ENCODE measurements at regions not wholly inside any gene's neighbourhood (a gene's known extent, or its start where the extent isn't known, plus 50 kb on each side); places are given as distances from the start of the nearest gene placed in this dataset.

DNA sequence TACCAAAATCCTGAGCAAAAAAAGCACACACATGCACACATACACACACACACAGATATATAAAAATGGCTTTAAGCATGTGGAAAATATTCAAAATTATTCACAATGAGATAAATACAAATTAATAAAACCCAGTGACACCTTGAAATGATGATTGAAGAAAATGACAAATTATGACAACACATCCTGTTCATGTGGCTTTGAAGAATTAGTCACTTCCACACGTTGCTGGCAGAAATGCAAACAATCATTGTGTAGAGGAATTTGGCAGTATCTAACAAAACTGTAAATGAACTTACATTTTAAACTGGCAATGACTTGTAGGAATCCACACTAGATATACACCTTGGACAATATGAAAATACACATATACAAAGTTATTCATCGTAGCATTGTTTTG lies 95.8 kb upstream of the RGPD4 start:
- TF ChIP-seq, protein P1, sequence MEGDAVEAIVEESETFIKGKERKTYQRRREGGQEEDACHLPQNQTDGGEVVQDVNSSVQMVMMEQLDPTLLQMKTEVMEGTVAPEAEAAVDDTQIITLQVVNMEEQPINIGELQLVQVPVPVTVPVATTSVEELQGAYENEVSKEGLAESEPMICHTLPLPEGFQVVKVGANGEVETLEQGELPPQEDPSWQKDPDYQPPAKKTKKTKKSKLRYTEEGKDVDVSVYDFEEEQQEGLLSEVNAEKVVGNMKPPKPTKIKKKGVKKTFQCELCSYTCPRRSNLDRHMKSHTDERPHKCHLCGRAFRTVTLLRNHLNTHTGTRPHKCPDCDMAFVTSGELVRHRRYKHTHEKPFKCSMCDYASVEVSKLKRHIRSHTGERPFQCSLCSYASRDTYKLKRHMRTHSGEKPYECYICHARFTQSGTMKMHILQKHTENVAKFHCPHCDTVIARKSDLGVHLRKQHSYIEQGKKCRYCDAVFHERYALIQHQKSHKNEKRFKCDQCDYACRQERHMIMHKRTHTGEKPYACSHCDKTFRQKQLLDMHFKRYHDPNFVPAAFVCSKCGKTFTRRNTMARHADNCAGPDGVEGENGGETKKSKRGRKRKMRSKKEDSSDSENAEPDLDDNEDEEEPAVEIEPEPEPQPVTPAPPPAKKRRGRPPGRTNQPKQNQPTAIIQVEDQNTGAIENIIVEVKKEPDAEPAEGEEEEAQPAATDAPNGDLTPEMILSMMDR (IDR thresholded peaks at IDR 0.05; ENCODE audit: control insufficient read depth, insufficient read depth, low read depth, low read length, missing control alignments) = no peak

DNA sequence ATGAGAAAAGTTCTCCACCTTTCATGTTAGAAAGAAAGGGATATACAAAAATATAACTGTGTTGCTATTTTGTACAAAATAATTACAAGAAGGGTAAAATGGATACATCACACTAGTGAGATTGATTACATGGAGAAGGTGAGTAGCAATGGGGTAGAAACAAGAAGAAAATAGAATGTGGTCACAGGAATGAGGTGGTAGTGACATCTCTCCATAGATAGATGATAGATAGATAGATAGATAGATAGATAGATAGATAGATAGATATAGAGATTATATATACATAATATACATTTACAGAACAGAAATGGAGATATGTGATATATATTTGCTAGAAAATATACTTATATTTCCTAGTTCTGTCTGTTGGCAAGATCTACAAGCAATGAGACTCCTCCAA lies 95.3 kb upstream of the RGPD4 start:
- TF ChIP-seq, protein P1 (IDR thresholded peaks at IDR 0.05; ENCODE audit: control insufficient read depth, insufficient read depth, low read depth, low read length, missing control alignments) = no peak

More for the DNA sequence above, 95.8 kb upstream of the RGPD4 start:
- H3K4me3 ChIP-seq (ENCODE audit: control insufficient read depth, low read depth, low read length) = no peak overlapping the region
- no peak for DNase-seq (ENCODE audit: low read depth)

DNA sequence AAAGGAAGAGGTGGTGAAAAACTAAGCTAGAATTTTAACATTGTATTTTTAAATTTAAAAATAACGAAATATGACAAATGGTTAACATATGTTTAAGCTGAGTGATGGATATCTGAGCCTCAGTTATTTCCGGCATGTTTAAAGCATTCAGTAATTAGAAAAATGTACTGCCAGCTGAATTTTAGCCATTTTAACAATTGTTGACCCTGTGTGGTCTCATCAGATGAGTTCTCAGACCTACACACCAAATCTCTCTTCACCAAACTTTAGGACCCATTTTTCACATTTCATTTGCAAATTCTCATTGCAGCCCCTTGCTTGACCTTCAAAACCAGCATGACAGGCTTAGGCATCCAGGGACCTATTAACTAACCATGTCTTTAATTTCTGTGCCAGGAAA lies 91.5 kb upstream of the RGPD4 start:
- no peak overlapping the region for H3K4me3 ChIP-seq (ENCODE audit: control insufficient read depth, low read depth, low read length)
- TF ChIP-seq, protein P1 (IDR thresholded peaks at IDR 0.05; ENCODE audit: control insufficient read depth, insufficient read depth, low read depth, low read length, missing control alignments) = no peak
- no peak for DNase-seq (ENCODE audit: low read depth)

More for the DNA sequence above, 95.3 kb upstream of the RGPD4 start:
- no peak overlapping the region for H3K4me3 ChIP-seq (ENCODE audit: control insufficient read depth, low read depth, low read length)
- DNase-seq (ENCODE audit: low read depth) = no peak

DNA sequence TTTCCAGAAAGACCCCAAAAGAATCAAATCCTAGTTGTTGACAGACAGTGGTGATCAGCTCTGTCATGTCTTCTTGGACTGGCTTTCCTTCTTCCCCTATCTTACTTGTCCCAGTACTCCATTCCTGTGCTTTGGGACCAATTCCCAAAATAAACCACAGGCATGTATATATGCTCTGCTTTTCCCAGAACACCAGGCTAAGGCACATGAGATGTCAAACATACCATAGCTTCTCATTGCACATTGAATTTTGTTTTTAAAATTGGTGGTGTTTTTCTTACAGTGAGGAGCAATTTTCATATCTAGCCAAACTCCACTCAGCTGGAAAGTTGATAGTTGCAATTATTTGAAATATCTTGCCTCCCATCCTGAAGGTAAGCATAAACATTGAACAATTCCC lies 88.9 kb upstream of the RGPD4 start:
- TF ChIP-seq, protein P1 (IDR thresholded peaks at IDR 0.05; ENCODE audit: control insufficient read depth, insufficient read depth, low read depth, low read length, missing control alignments) = no peak
- DNase-seq (ENCODE audit: low read depth) = no peak
- no peak overlapping the region for H3K4me3 ChIP-seq (ENCODE audit: control insufficient read depth, low read depth, low read length)

DNA sequence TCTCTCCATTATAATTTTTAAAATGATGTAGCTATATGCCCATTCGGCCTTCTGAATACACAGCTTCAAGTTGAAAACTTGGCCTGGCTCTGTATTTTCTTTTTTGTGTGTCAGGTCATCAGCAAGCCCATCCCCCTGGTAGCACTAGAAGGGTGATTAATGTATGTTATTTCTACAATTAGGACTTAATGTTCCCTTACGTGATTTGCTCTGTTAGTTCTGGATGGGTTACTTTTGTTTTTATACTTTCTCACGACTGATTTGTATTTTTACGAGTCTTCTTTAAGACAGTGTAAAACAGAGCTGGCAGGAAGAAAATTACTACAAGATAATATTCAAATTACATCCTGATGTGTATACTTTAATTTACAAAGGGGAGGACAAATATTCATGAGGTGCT lies 88.4 kb upstream of the RGPD4 start:
- H3K4me3 ChIP-seq (ENCODE audit: control insufficient read depth, low read depth, low read length) = no peak overlapping the region
- TF ChIP-seq, protein P1 (IDR thresholded peaks at IDR 0.05; ENCODE audit: control insufficient read depth, insufficient read depth, low read depth, low read length, missing control alignments) = no peak
- no peak for DNase-seq (ENCODE audit: low read depth)

DNA sequence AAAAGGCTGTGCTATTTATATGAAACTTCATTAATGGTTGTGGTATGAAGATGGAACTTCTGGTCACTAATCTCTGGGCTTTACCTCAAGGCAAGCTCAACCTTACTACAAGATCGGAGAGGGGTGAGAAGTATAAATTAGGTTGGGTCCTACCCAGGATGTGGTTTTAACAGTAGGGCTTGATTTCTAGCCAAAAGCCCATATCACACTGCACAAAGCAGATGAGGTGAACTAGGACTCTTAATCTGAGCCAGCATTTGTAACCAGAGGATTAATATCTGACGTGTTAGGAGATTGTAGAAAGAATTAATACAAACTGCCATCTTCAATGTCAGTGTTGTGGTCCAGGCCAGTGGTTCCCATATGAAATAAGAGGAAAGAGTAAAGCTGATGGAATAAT lies 86.4 kb upstream of the RGPD4 start:
- TF ChIP-seq, protein P1 (IDR thresholded peaks at IDR 0.05; ENCODE audit: control insufficient read depth, insufficient read depth, low read depth, low read length, missing control alignments) = no peak
- no peak for DNase-seq (ENCODE audit: low read depth)
- H3K4me3 ChIP-seq (ENCODE audit: control insufficient read depth, low read depth, low read length) = no peak overlapping the region

DNA sequence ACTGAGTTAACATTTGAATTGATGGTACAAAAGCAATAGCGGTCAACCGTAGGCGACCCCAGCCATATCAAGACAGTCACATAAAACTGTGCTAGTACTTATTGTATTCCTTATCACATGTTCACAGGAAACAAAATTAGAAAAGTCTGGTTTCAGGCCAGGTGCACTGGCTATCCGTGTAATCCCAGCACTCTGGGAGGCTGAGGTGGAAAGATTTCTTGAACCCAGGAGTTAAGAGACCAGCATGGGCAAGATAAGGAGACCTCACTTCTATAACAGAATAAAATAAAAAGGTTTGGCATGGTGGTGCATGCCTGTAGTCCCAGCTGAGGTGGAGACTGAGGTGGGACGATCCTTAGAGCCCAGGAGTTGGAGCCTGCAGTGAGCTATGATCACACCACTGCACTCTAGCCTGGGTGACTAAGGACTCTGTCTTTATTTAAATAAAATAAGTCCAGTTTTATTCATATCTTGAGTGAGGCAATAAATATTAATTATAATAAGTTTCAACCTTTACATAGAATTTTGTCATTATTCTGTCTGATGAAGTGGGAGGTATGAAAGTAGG lies 84.1 kb upstream of the RGPD4 start:
- TF ChIP-seq, protein P1 (IDR thresholded peaks at IDR 0.05; ENCODE audit: control insufficient read depth, insufficient read depth, low read depth, low read length, missing control alignments) = no peak
- H3K4me3 ChIP-seq (ENCODE audit: control insufficient read depth, low read depth, low read length) = no peak overlapping the region
- DNase-seq (ENCODE audit: low read depth) = no peak

All from AG09309 (cell line).